Natural killer cell (primary cell): ENCODE measurements at regions not wholly inside any gene's neighbourhood (a gene's known extent, or its start where the extent isn't known, plus 50 kb on each side); places are given as distances from the start of the nearest gene placed in this dataset.

Experiments
- ATAC-seq, 3 donors: fragments of 150-1000 bp in 2 of 3; fragments of 200-7000 bp in 1 of 3; cut with Tn5 transposase; 1 replicate in 1 of 3; 2 replicates in 2 of 3; pipeline ENCODE4 v1.10.0; 2021; ENCODE audit warnings: mild to moderate bottlenecking in 2 of 3, moderate library complexity in 2 of 3
- DNase-seq, 2 donors: peaks; one replicate each; pipeline versions ENCODE4 v3.0.0 to v3.0.0-alpha.2; 2013 to 2021; ENCODE audit warnings: mixed read lengths in 1 of 2
- H3K27ac ChIP-seq: one replicate; pipeline ENCODE4 v1.5.1; 2013; ENCODE audit warnings: mild to moderate bottlenecking, low read length
- H3K27me3 ChIP-seq: one replicate; pipeline ENCODE4 v1.6.1; 2013; ENCODE audit warnings: low read length; ENCODE audit not compliant: control insufficient read depth, insufficient read depth
- H3K36me3 ChIP-seq: one replicate; pipeline ENCODE4 v1.6.1; 2013; ENCODE audit warnings: low read length; ENCODE audit not compliant: control insufficient read depth, insufficient read depth
- H3K4me1 ChIP-seq: one replicate; pipeline ENCODE4 v1.6.1; 2013; ENCODE audit warnings: low read length; ENCODE audit not compliant: control insufficient read depth, insufficient read depth
- H3K4me3 ChIP-seq: one replicate; pipeline ENCODE4 v1.5.1; 2013; ENCODE audit warnings: low read length
- H3K9me3 ChIP-seq: one replicate; pipeline ENCODE4 v1.6.1; 2013; ENCODE audit warnings: low read length; ENCODE audit not compliant: control insufficient read depth, insufficient read depth
- H3K27ac Mint-ChIP-seq, 2 donors: one replicate each; pipeline ENCODE4 v1.8.0; 2022; ENCODE audit warnings: mild to moderate bottlenecking in 2 of 2, mixed read lengths in 2 of 2, moderate library complexity in 1 of 2
- H3K27me3 Mint-ChIP-seq, 2 donors: one replicate each; pipeline ENCODE4 v1.8.0; 2022; ENCODE audit warnings: low read depth in 2 of 2, mixed read lengths in 2 of 2
- H3K36me3 Mint-ChIP-seq: one replicate; pipeline ENCODE4 v1.8.0; 2022; ENCODE audit warnings: mixed read lengths
- H3K4me1 Mint-ChIP-seq, 2 donors: one replicate each; pipeline ENCODE4 v1.8.0; 2022; ENCODE audit warnings: mixed read lengths in 2 of 2
- H3K4me3 Mint-ChIP-seq: one replicate; pipeline ENCODE4 v1.8.0; 2022; ENCODE audit warnings: mild to moderate bottlenecking, moderate library complexity, mixed read lengths
- H3K9me3 Mint-ChIP-seq, 2 donors: one replicate each; pipeline ENCODE4 v1.8.0; 2022; ENCODE audit warnings: mixed read lengths in 2 of 2
- WGBS: methylation state at CpG from one replicate; pipeline ENCODE4 v1.1.7; 2013; ENCODE audit warnings: missing lambda C conversion rate; ENCODE audit not compliant: insufficient coverage; 5-methylcytosine and 5-hydroxymethylcytosine counted together
- intact Hi-C: fragments of 100-400 bp; cut with micrococcal nuclease; formaldehyde crosslinking; loops from one replicate; pipeline ENCODE4 v1.14.2; 2022
- TF ChIP-seq, protein P1 (sequence below): fragments of 200-600 bp; IDR thresholded peaks from one replicate; pipeline ENCODE4 v1.8.0; 2022; ENCODE audit warnings: antibody characterized with exemption

DNA sequence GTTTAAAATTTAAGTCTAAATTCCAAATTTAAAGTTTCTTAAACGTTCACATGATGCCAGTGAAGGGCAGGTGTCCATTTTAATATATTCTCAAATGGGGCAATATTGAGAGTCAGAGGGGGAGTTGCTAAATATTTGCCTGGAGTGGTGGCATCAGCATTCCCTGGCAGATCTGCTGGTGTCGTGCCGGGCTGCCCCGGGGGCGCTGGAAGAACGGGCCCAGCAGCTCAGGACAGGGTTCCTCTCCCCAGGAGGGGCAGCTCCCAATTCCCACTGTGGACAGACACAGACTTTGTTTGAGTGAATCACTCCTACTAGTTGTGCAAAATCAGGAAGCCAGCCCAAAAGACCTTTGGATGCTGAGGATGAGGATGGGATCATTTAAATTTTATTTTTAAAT lies 468.7 kb upstream of the B3GAT1 start:
- H3K9me3 Mint-ChIP-seq, result no peaks in the 10 kb centered on the region
- peaks cover 16 to 40% of the 10 kb centered on the region in 2 donors for H3K27me3 Mint-ChIP-seq
- Histone ChIP-seq H3K9me3 (no peaks in the 10 kb centered on the region), H3K27me3 (no peaks in the 10 kb centered on the region), H3K4me1 (no peaks in the 10 kb centered on the region), H3K27ac (no peak overlapping the region), H3K36me3 (no peaks in the 10 kb centered on the region), H3K4me3 (no peak overlapping the region)
- no peak overlapping the region for H3K27ac Mint-ChIP-seq
- H3K36me3 Mint-ChIP-seq, result no peaks in the 10 kb centered on the region
- WGBS, result 95% methylated on average over 6 of the region's 6 CpGs
- no peak overlapping the region for H3K4me3 Mint-ChIP-seq
- ATAC-seq (no peak), DNase-seq (no peak)
- TF ChIP-seq, protein P1, sequence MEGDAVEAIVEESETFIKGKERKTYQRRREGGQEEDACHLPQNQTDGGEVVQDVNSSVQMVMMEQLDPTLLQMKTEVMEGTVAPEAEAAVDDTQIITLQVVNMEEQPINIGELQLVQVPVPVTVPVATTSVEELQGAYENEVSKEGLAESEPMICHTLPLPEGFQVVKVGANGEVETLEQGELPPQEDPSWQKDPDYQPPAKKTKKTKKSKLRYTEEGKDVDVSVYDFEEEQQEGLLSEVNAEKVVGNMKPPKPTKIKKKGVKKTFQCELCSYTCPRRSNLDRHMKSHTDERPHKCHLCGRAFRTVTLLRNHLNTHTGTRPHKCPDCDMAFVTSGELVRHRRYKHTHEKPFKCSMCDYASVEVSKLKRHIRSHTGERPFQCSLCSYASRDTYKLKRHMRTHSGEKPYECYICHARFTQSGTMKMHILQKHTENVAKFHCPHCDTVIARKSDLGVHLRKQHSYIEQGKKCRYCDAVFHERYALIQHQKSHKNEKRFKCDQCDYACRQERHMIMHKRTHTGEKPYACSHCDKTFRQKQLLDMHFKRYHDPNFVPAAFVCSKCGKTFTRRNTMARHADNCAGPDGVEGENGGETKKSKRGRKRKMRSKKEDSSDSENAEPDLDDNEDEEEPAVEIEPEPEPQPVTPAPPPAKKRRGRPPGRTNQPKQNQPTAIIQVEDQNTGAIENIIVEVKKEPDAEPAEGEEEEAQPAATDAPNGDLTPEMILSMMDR, result no peak
- no peaks in the 10 kb centered on the region for H3K4me1 Mint-ChIP-seq
- intact Hi-C loops, result no loop called here

DNA sequence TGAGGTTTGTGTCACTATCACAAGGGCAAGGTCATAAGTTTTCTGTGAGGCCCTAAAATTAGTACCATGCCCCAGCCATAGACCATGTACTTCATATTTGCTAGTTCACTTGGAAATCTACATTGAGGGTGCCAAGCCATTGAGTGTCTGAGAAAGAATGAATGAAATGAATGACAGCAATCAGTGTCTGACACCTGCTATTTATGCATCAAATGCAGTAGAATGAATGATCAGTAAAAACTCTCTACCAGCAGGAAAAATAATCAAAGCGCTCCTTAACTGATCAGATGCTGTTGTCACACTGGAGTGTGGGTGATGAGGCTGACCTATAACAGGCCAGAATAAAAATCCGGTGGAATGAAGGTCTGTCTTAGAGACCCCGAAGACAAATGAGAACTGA lies 467.9 kb upstream of the B3GAT1 start:
- H3K4me3 ChIP-seq, result no peak overlapping the region
- H3K9me3 ChIP-seq, result no peaks in the 10 kb centered on the region
- no peaks in the 10 kb centered on the region for H3K36me3 Mint-ChIP-seq
- no peaks in the 10 kb centered on the region for H3K36me3 ChIP-seq
- intact Hi-C loops, result no loop called here
- DNase-seq (no peak), ATAC-seq (no peak)
- no peaks in the 10 kb centered on the region for H3K27me3 ChIP-seq
- no peak overlapping the region for H3K4me3 Mint-ChIP-seq
- TF ChIP-seq, protein P1, result no peak
- H3K27me3 Mint-ChIP-seq, result peaks cover 14 to 35% of the 10 kb centered on the region in 2 donors
- H3K9me3 Mint-ChIP-seq, result no peaks in the 10 kb centered on the region
- 95% methylated on average over 3 of the region's 3 CpGs for whole genome bisulfite sequencing
- H3K27ac ChIP-seq, result no peak overlapping the region
- no peak overlapping the region for H3K27ac Mint-ChIP-seq
- H3K4me1 Mint-ChIP-seq, result peaks cover 0 to 4% of the 10 kb centered on the region in 2 donors
- no peaks in the 10 kb centered on the region for H3K4me1 ChIP-seq

DNA sequence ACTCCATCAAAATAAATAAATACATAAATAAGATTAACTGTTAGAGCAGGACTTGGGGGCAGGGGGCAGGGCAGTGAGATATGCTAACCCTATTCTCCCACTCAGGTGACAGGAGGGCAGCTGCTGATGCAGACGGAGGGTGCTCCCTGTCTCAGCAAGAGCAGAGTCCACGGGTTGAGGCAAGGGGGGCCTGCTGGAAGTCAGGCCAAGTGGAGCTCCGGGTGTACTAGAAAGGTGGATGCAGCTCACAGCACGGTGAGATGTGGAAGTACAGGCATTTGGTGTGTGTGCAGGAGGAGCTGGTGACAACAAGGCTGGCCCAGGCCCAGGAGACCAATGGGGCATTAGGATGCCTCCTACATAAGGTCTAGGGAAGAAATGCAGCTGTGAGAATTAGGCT lies 467.3 kb upstream of the B3GAT1 start:
- no peaks in the 10 kb centered on the region for H3K9me3 Mint-ChIP-seq
- H3K4me3 Mint-ChIP-seq, result no peak overlapping the region
- 71% methylated on average over 4 of the region's 4 CpGs for WGBS
- ATAC-seq, result no peak
- Histone ChIP-seq H3K9me3 (no peaks in the 10 kb centered on the region), H3K36me3 (no peaks in the 10 kb centered on the region), H3K27ac (no peak overlapping the region), H3K4me1 (no peaks in the 10 kb centered on the region), H3K27me3 (no peaks in the 10 kb centered on the region), H3K4me3 (no peak overlapping the region)
- H3K27ac Mint-ChIP-seq, result no peak overlapping the region
- DNase-seq, result no peak
- intact Hi-C loops, result no loop called here
- H3K4me1 Mint-ChIP-seq, result peaks cover 0 to 7% of the 10 kb centered on the region in 2 donors
- H3K36me3 Mint-ChIP-seq, result no peaks in the 10 kb centered on the region
- TF ChIP-seq, protein P1, result no peak
- peaks cover 14 to 35% of the 10 kb centered on the region in 2 donors for H3K27me3 Mint-ChIP-seq

DNA sequence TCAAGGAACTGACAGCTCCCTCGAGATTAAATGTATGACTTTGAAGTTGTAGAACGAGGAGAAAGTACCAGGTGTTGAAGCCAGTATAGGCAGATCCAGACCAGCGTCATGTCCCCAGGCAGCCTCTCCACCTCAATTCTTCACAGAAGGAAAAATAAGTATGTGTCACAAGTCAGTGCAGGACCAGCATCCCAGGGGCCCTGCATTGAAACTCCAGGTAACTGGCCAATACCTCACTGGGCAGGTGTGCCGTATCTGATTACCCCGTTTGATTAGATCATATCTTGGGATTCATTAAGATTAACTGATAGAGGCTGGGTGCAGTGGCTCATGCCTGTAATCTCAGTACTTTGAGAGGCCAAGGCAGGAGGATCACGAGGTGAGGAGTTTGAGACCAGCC lies 466.7 kb upstream of the B3GAT1 start:
- no peaks in the 10 kb centered on the region for H3K27me3 ChIP-seq
- no peak overlapping the region for H3K4me3 ChIP-seq
- DNase-seq (no peak), ATAC-seq (no peak)
- Mint-ChIP-seq H3K4me3 (no peak overlapping the region), H3K27me3 (peaks cover 16 to 35% of the 10 kb centered on the region in 2 donors), H3K4me1 (peaks cover 0 to 7% of the 10 kb centered on the region in 2 donors), H3K9me3 (no peaks in the 10 kb centered on the region), H3K27ac (no peak overlapping the region), H3K36me3 (no peaks in the 10 kb centered on the region)
- TF ChIP-seq, protein P1, result no peak
- no peaks in the 10 kb centered on the region for H3K9me3 ChIP-seq
- intact Hi-C loops, result no loop called here
- no peak overlapping the region for H3K27ac ChIP-seq
- 70% methylated on average over 6 of the region's 6 CpGs for WGBS
- no peaks in the 10 kb centered on the region for H3K4me1 ChIP-seq
- H3K36me3 ChIP-seq, result no peaks in the 10 kb centered on the region
